ENCODE measurements at regions not wholly inside any gene's neighbourhood (a gene's known extent, or its start where the extent isn't known, plus 50 kb on each side); places are given as distances from the start of the nearest gene placed in this dataset.

DNA sequence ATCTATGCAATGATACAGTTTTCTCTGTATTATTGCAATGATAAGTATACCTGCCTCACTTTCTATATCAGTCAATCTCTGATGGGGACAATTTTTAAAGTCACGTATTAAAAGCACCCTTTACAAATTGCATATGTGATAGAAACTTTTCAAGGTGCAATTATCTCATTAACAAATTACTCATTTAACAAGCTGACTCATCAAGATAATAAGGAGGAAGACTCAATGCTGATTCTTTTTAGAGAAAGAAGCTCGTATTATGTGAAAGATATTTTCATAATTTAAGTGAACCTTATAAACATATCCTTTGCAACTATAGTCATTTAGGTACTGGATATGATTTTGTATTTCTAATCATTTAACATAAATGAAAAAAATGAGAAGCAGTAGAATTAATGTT is 1080.9 kb upstream of the TENM3 start:
- no peak for DNase-seq (ENCODE audit: low spot score)

DNA sequence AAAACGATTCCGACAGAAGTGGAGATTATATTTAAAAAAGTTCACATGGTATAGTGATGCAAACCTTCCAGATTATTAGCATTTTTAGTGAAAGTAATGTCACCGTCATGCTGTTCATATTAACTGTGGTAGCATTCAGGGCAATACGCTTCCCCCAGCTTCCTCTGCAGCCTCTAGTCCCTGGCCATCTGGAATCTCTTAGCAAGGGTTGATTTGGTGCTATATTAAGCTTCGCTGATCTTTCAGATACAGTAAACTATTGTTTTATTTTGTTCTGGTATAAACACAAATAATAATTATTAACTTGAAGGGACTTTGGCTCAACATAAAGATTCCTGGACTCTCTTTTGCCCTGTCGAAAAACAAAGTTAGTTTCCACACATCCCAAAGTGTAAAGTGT is 1080.5 kb upstream of the TENM3 start:
- no peak for DNase-seq (ENCODE audit: low spot score)

DNA sequence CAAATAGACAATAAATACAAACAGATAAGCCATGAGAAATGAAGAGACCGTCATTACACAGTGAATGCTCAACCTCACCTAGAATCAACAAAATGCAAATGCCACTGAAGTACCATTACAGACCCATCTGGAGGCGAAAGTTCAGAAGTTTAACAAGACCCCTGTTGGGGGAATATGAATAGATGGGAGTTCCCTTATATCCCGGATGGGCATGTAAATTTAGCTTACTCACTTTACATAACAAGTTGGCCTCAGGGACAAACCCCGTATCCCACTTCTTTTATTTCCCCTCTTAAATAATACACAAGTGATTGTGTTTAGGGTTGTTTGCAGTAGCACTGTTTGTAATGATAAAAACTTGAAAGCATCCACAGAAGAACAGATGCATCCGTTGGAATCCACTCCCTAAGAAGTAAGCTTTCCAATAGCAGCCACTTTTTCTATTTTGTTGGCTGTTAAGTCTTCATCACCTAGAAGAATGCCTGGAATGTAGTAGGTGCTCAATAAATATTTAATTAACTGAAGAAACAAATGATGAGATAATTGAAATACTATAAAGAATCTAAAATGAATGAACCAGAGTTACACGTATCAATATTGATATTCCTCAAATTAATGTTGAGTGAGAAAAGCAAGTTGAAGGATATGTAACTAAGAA is 1076.3 kb upstream of the TENM3 start:
- DNase-seq (ENCODE audit: low spot score), result no peak

DNA sequence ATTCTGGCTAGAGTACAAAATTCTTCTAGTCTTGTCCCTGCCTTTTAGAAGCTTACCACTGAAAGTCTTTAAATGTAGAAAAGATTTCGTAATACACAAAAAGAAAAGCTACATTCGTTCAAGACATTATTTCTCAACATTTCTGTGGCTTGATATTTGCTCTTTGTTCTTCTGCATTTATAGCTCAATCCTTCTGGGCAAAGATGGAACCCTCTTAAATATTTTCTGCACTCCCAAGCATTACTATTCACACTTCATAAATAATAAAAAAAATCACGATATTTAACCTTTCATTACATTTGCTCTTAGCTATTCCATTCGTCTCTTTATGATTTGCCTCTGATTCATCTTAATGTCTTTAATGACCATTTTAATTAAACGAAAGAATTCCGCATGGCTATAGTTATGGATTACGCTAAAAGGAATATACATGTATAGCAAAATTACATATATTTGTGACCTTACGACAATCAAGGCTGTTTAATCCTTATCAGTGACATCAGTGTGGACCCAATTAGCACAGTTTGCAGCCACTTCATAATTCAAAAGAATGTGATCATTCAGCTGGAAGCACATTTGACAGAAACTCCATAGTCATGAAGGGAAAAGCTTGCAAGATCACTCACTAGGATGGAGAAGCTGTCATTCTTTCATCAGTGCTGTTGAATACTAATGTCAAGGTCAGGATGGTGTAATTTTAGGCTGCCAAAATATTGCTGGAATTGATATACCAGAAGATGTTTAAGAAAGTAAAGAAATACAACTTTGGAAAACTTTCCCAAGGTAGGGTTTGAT is 1075.0 kb upstream of the TENM3 start:
- DNase-seq (ENCODE audit: low spot score), result no peak

GRCh38 chr4:181173046-181173445 is 1070.2 kb upstream of the TENM3 start:
- DNase-seq (ENCODE audit: low spot score), result no peak

GRCh38 chr4:181176306-181176705 is 1066.9 kb upstream of the TENM3 start:
- no peak for DNase-seq (ENCODE audit: low spot score)

DNA sequence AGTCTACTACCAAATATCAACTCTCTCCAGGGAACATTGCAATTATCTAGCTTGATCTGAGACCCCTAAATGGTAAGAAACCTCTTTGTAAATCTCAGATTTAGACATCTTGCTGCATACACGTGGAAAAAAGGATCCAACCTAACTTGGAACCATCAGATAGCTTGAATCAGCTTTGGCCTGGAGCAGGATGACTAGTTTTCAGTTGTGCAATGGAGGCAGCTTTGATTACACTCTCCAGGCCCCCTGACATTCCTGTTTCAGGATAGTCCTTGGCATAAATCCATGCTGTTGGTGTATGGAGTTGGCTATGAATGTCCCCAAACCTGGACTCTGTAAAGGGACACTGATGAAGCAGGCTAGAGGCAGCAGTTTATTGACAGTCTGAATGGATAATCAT is 1061.9 kb upstream of the TENM3 start:
- no peak for DNase-seq (ENCODE audit: low spot score)

DNA sequence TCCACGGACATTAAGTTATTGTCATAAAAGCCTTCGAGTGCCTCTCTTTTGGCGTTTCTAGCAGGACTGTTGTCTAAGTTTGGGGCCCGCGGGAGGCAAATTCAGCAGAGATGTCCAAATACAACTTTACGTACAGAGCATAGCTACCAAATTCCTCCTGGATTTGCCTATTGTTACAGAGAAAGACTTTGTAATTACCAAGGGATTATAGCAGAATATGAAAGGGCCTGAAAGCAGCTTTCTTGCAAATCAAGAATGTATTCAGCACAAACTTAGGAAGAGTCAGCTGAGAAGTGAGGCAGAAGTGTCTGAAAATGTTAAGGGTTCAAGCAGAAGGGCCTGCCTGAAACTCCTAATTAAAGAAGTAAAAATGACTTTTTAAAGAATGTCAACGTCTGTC is 1053.5 kb upstream of the TENM3 start:
- DNase-seq (ENCODE audit: low spot score), result no peak

GRCh38 chr4:181193131-181193930 is 1049.9 kb upstream of the TENM3 start:
- DNase-seq (ENCODE audit: low spot score), result no peak

DNA sequence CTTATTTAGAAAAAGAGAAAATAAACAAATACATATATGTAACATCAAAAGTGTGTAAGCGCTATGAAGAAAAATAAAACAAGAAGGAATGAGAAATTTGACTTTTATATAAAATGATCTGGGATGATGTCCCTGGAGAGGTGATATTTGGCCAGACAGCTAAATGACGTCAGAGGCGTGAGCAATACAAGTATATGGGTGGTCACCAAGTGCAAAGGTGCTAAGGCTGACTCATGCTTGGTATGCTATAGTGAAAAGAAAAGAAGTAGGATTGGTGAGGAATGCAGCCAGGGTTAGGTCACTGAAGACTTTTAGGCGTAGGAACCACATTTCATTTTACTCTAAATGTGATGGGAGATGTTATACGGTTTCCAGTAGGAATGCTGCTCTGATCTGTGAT is 1049.1 kb upstream of the TENM3 start:
- DNase-seq (ENCODE audit: low spot score), result no peak

DNA sequence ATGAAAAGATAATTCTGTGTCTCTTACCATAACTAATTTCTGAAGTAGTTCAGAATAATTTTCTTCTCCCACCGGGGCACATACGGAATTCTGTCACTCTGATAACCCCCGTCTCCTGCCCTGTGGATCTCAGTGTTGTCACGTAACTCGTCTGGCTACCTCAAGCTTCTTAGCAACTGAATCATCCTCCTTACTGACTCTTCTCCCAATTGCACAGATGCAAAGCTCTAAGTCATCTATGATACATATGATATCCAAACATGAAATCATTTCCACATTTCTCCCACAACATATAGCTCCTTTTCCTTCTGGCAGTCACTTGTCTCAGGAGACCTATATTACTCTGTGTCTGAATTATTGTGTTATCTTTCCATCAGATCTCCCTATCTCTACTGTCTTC is 1043.1 kb upstream of the TENM3 start:
- no peak for DNase-seq (ENCODE audit: low spot score)

- no peak for DNase-seq (ENCODE audit: low spot score)
These were observed 1041.0 kb upstream of the TENM3 start for GRCh38 chr4:181202240-181202639.

DNA sequence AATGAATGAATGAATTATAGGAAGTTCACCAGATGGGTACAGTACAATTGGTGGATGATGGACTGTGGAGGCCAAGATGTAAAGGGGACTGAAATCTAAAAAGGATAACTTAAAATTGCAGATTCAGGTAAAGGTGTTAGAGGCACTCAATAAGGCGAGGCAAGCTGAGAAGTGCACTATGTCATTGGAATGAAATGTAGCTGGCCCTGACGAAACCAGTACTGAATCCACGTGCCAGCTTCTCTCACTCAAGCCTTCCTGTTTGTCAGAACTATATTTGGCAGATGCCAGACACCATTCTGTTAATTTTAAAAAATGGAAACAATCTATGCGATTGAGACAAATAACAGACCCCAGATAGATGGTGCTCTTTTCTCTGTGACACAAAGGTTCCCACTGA is 1039.1 kb upstream of the TENM3 start:
- peak; percentile 12 for DNase-seq (ENCODE audit: low spot score)

GRCh38 chr4:181213551-181213950 is 1029.7 kb upstream of the TENM3 start:
- peak; percentile 24 for DNase-seq (ENCODE audit: low spot score)

GRCh38 chr4:181216501-181216900 is 1026.7 kb upstream of the TENM3 start:
- no peak for DNase-seq (ENCODE audit: low spot score)

GRCh38 chr4:181219783-181220416 is 1023.3 kb upstream of the TENM3 start:
- DNase-seq (ENCODE audit: low spot score), result no peak

DNA sequence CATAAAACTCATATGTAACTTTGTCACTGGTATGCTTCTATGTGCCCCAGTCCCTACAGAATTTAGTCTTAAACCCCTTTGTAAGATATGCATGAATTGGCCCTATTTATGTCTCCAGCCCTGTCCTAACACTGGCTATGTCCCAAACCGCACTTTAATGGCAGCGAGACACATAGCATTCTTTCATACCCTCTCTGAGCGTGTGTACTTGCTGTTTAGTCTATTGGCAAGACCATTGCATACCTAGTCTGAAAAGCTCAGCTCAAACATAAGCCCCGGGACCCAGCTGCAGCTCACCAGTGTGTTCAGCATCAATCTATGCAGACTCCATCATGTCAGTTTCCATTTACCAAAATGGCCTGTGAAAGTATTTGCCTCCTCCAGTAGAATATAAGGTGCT is 1018.4 kb upstream of the TENM3 start:
- no peak for DNase-seq (ENCODE audit: low spot score)

GRCh38 chr4:181225616-181226261 is 1017.5 kb upstream of the TENM3 start:
- DNase-seq (ENCODE audit: low spot score), result no peak

GRCh38 chr4:181234951-181235680 is 1008.1 kb upstream of the TENM3 start:
- DNase-seq (ENCODE audit: low spot score), result no peak

- no peak for DNase-seq (ENCODE audit: low spot score)
These were observed 997.9 kb upstream of the TENM3 start for GRCh38 chr4:181245326-181245725.

- no peak for DNase-seq (ENCODE audit: low spot score)
These were observed 994.2 kb upstream of the TENM3 start for GRCh38 chr4:181249031-181249430.

Data from umbilical cord (tissue), 1 donor.